Vagina (tissue), 2 donors: ENCODE measurements at regions not wholly inside any gene's neighbourhood (a gene's known extent, or its start where the extent isn't known, plus 50 kb on each side); places are given as distances from the start of the nearest gene placed in this dataset.

Experiments used
- DNase-seq, 2 donors: peaks; one replicate each; pipeline ENCODE4 v3.0.0-alpha.2; 2017; ENCODE audit errors: extremely low spot score in 2 of 2
- H3K27ac ChIP-seq: fragments of 200-600 bp; sonication (generic); one replicate; pipeline ENCODE4 v1.5.1; 2019
- H3K27me3 ChIP-seq: fragments of 200-600 bp; sonication (generic); one replicate; pipeline ENCODE4 v1.5.1; 2019
- H3K36me3 ChIP-seq, 2 donors: fragments of 200-600 bp; sonication (generic); one replicate each; pipeline ENCODE4 v1.5.1; 2017 to 2019
- H3K4me1 ChIP-seq: fragments of 200-600 bp; sonication (generic); one replicate; pipeline ENCODE4 v1.5.1; 2019
- H3K4me3 ChIP-seq, 2 donors: fragments of 200-600 bp; sonication (generic); 1 replicate in 1 of 2; 2 replicates in 1 of 2; pipeline ENCODE4 v1.5.1; 2016 to 2019
- H3K9me3 ChIP-seq: fragments of 200-600 bp; sonication (generic); one replicate; pipeline ENCODE4 v1.5.1; 2019
- POLR2A ChIP-seq, 2 donors: fragments of 450-650 bp; IDR thresholded peaks; one replicate each; pipeline ENCODE4 v1.6.1; 2017; ENCODE audit warnings: antibody characterized with exemption in 2 of 2, mild to moderate bottlenecking in 2 of 2, moderate library complexity in 2 of 2
- POLR2AphosphoS5 ChIP-seq, 2 donors: sonication (generic); formaldehyde crosslinking; IDR thresholded peaks; one replicate each; pipeline ENCODE4 v1.9.0; 2017; ENCODE audit warnings: antibody characterized with exemption in 2 of 2, mild to moderate bottlenecking in 2 of 2, low read depth in 1 of 2; ENCODE audit not compliant: insufficient read depth in 1 of 2
- intact Hi-C: fragments of 100-400 bp; cut with DNase I; formaldehyde crosslinking; loops from one replicate; pipeline ENCODE4 v1.15.1; 2023
- TF ChIP-seq, protein P1 (sequence below), 3 experiments: fragments of 450-650 bp in 2 of 3; fragments of 200-600 bp in 1 of 3; sonication (generic) in 1 of 3; IDR thresholded peaks; one replicate each; pipeline ENCODE4 v1.5.1; 2017 to 2019; ENCODE audit warnings: antibody characterized with exemption in 3 of 3, mild to moderate bottlenecking in 2 of 3, moderate library complexity in 2 of 3

DNA sequence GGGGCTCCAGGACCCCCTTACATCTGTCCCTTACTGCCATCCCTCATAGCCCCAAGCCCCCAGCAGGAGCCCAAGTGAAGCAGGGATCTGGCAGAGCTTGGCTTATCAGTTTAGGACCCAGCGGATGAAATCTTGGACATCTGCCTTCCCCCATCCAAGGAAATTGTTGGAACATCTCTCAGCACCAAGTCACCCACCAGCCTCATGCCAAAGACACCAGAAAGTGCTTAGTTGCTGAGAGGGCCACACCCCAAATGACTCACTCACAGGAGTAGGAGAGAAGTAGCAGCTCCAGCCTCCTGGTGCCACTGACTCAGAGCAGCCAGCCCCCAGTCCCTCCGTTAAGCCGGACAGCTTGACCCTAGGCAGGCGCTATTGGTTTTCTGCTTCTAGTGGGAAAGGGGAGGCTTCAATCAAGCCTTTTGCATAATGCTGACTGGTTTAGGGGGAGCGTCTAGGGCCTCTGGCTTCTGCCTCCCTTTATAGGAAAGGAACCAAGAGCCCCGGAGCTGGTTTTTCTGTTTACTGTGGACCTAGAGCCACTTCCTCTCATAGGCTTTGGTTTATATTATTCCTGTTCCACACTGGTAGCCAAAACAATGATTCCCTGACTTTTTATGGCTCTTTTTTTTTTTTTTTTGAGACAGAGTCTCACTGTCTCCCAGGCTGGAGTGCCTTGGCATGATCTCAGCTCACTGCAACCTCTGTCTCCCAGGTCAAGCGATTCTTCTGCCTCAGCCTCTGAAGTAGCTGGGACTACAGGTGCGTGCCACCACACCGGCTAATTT, 114.2 kb upstream of the IPO9 start:
- Histone ChIP-seq H3K27ac (peak overlapping the region; percentile 95), H3K4me1 (peaks cover 95% of the 10 kb centered on the region), H3K4me3 (peak overlapping the region in 1 of 2 donors; percentile 1), H3K36me3 (no peaks in the 10 kb centered on the region), H3K9me3 (no peaks in the 10 kb centered on the region), H3K27me3 (no peaks in the 10 kb centered on the region)
- peak in 1 of 2 donors; percentile 99 for DNase-seq
- TF ChIP-seq POLR2AphosphoS5 (IDR thresholded peaks at IDR 0.05; ENCODE audit: insufficient read depth in 1 of 2, low read depth in 1 of 2) (peak; percentile 77 to 85), POLR2A (IDR thresholded peaks at IDR 0.05) (no peak)
- intact Hi-C loops, result loop anchor here (5.0 kb wide), 1 partner anchor 177 kb away; the partner anchor contains the start of gene NAV1

DNA sequence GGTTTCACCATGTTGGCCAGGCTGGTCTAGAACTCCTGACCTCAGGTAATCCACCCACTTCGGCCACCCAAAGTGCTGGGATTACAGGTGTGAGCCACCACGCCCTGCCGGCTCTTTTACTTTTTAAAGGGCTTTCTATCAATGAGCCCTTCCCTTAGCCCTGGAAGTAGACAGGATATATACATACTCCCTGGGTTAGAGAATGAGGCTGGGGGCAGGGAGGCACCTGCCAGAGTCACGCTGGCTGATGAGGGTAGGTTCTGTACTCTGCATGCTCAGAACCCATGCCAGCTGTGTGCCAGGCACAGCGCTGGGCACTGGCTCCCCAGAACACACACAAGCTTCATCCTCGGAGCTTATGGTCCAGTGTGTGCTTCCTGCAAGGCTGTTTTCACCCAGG, 113.6 kb upstream of the IPO9 start:
- no peak for DNase-seq
- Histone ChIP-seq H3K4me3 (no peak overlapping the region), H3K4me1 (peaks cover 95% of the 10 kb centered on the region), H3K27ac (peak overlapping the region; percentile 95), H3K27me3 (no peaks in the 10 kb centered on the region), H3K36me3 (no peaks in the 10 kb centered on the region), H3K9me3 (no peaks in the 10 kb centered on the region)
- TF ChIP-seq, protein P1, sequence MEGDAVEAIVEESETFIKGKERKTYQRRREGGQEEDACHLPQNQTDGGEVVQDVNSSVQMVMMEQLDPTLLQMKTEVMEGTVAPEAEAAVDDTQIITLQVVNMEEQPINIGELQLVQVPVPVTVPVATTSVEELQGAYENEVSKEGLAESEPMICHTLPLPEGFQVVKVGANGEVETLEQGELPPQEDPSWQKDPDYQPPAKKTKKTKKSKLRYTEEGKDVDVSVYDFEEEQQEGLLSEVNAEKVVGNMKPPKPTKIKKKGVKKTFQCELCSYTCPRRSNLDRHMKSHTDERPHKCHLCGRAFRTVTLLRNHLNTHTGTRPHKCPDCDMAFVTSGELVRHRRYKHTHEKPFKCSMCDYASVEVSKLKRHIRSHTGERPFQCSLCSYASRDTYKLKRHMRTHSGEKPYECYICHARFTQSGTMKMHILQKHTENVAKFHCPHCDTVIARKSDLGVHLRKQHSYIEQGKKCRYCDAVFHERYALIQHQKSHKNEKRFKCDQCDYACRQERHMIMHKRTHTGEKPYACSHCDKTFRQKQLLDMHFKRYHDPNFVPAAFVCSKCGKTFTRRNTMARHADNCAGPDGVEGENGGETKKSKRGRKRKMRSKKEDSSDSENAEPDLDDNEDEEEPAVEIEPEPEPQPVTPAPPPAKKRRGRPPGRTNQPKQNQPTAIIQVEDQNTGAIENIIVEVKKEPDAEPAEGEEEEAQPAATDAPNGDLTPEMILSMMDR (IDR thresholded peaks at IDR 0.05), result no peak
- TF ChIP-seq POLR2AphosphoS5 (IDR thresholded peaks at IDR 0.05; ENCODE audit: insufficient read depth in 1 of 2, low read depth in 1 of 2), result no peak
- no peak for TF ChIP-seq POLR2A (IDR thresholded peaks at IDR 0.05)
- intact Hi-C loops, result no loop called here

DNA sequence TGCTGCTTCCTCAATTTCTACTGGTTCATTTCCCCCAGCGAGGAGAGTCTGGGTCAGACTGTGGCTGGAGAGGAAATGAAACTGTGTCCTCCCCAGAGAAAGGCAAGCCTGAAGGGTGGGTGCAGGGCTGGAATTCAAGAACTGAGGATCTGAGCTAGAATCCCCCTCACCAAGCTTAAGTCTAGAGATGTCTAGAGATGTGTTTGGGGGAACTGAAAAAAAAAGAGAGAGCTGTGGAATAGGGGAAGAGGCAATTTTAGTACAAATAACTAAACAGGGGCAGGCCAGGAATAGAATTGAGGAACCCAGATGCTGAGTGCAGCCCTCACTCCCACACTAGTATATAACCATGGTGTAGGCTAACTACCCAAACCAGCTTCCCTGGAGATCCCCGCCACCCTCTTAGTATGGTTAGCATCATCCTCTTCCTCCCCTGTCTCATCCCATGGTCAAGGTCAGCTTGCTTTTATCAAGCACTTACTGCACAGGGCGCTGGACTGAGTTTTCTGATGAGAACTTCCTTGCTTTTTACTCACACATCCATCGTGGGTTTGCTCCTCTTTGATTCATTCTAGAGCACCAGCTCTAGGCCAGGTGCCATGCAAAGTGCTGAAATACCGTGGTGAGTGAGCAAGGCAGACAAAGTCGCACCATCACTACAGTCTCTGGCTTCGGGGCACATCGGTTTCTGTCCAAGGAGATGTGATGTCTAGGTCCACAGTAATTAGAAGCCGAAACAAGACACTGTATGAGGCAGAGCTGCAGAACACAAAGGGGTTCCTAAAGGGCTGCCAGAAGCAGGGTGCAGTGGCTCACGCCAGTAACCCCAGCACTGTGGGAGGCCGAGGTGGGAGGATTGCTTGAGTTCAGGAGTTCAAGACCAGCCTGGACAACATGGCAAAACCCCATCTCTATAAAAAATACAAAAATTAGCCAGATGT, 112.9 kb upstream of the IPO9 start:
- Histone ChIP-seq H3K36me3 (no peaks in the 10 kb centered on the region), H3K27ac (peak overlapping the region; percentile 95), H3K27me3 (no peaks in the 10 kb centered on the region), H3K9me3 (no peaks in the 10 kb centered on the region), H3K4me3 (no peak overlapping the region), H3K4me1 (peaks cover 95% of the 10 kb centered on the region)
- TF ChIP-seq POLR2A (IDR thresholded peaks at IDR 0.05) (no peak), POLR2AphosphoS5 (IDR thresholded peaks at IDR 0.05; ENCODE audit: insufficient read depth in 1 of 2, low read depth in 1 of 2) (no peak)
- TF ChIP-seq, protein P1 (IDR thresholded peaks at IDR 0.05), result no peak
- intact Hi-C loops, result no loop called here
- no peak for DNase-seq

DNA sequence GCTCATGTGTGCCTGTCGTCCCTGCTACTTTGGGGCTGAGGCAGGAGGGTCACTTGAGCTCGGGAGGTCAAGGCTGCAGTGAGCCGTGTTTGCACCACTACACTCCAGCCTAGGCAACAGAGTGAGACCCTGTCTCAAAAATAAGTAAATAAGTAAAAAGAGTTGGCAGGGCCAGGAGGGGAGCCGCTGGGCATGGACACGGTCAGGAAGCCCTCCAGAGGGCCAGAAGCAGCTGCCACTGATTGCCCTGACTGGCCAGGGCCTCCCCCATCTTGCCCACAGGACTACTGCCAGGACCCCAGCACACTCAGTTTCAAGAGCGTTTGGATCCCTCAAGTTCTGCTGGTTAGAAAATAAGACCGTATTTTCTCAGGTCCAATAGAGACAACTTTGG, 112.2 kb upstream of the IPO9 start:
- H3K4me1 ChIP-seq, result peaks cover 93% of the 10 kb centered on the region
- no peak overlapping the region for H3K4me3 ChIP-seq
- no peak for DNase-seq
- H3K27me3 ChIP-seq, result no peaks in the 10 kb centered on the region
- H3K27ac ChIP-seq, result peak overlapping the region; percentile 95
- intact Hi-C loops, result no loop called here
- no peaks in the 10 kb centered on the region for H3K9me3 ChIP-seq
- TF ChIP-seq, protein P1 (IDR thresholded peaks at IDR 0.05), result no peak
- TF ChIP-seq POLR2A (IDR thresholded peaks at IDR 0.05) (no peak), POLR2AphosphoS5 (IDR thresholded peaks at IDR 0.05; ENCODE audit: insufficient read depth in 1 of 2, low read depth in 1 of 2) (no peak)
- H3K36me3 ChIP-seq, result no peaks in the 10 kb centered on the region

DNA sequence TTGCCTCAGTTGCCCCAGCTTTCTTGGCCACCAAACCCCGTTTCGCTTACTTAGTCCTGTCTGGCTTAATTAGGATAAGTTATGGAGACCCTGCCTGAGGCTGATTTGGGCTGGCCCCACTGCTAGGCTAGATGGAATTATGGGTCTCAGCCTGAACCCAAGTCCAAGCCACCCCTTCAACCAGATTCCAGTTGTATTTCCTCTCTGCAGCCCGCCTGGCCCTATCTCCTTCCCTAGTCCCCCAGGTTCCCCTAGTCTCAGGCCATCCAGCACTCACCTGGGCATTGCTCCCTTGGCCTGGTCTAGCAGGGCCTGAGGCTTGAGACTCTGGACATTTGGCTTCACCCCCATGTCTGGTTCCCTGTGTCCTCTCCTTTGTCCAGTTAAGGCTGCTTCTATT, 111.7 kb upstream of the IPO9 start:
- intact Hi-C loops, result no loop called here
- H3K4me1 ChIP-seq, result peaks cover 93% of the 10 kb centered on the region
- DNase-seq, result no peak

More for the DNA sequence above, 111.7 kb upstream of the IPO9 start:
- no peaks in the 10 kb centered on the region for H3K36me3 ChIP-seq
- TF ChIP-seq POLR2A (IDR thresholded peaks at IDR 0.05) (no peak), POLR2AphosphoS5 (IDR thresholded peaks at IDR 0.05; ENCODE audit: insufficient read depth in 1 of 2, low read depth in 1 of 2) (no peak)
- TF ChIP-seq, protein P1 (IDR thresholded peaks at IDR 0.05), result no peak
- peak overlapping the region; percentile 95 for H3K27ac ChIP-seq
- no peaks in the 10 kb centered on the region for H3K9me3 ChIP-seq
- H3K27me3 ChIP-seq, result no peaks in the 10 kb centered on the region
- H3K4me3 ChIP-seq, result no peak overlapping the region
